NOMO-1 treated with DMSO at 0.1 percent for 48 hours (cell line): ENCODE measurements at regions not wholly inside any gene's neighbourhood (a gene's known extent, or its start where the extent isn't known, plus 50 kb on each side); places are given as distances from the start of the nearest gene placed in this dataset.

Experiments
- DNase-seq: peaks from one replicate; lab custom pipeline; 2025; ENCODE audit not compliant: unreplicated experiment; lab: John Stamatoyannopoulos, UW

DNA sequence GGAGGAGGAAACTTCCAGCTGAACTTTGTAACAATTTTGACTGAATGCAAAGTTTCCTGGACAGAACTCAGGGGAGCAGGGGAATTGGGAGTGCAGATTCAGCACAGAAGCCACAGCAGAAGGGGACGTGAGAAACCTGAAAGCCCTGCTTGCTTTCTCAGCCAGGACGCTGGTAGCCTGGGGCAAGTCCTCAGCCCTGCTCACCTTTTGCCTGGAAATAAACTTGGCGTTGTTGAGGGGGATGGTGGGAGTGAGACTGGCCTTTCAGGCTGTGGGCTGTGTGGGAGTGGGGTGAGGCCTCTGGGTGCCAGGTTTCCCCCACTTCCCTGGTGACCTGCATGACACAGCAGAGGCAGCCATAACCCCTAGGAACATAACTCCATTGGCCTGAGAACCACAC is 238.1 kb upstream of the HS3ST5 start:
- DNase-seq, result no peak

DNA sequence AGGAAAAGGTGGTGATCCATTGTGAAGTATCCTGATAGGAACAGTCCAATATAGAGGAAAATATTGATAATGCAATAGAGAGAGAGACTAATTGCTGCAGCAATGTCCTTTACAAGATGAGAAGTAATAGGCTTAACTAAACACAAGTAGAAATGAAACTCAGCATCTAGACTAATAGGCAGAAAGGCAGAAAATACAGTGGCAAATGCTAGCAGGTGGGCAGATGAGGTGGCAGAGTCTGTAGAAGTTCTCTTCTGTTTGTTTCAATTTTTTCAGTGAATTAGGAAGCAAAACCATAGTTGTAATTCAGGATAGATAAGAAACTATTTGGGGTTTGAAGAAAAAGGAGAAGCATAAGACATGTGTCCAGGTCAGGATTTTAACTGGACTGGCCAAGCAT is 236.7 kb upstream of the HS3ST5 start:
- DNase-seq, result no peak

DNA sequence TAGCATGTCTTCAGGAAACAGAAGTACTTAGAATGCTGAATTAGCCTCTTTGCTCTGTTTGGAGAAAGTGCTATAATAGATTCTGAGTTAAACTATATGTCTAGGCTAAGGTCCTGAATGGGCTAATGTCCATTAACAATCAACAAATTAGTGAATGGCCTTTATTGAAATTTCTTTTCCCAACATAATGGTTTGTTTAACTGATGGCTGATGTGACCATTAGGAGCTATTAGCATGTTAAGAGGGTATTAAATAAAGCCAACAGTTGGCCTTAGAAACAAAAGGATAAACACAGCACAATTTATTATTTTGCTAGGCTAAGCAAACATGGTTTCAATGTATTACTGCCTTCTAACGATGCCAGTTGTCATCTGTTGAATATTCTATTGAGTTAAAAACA is 234.3 kb upstream of the HS3ST5 start:
- no peak for DNase-seq

DNA sequence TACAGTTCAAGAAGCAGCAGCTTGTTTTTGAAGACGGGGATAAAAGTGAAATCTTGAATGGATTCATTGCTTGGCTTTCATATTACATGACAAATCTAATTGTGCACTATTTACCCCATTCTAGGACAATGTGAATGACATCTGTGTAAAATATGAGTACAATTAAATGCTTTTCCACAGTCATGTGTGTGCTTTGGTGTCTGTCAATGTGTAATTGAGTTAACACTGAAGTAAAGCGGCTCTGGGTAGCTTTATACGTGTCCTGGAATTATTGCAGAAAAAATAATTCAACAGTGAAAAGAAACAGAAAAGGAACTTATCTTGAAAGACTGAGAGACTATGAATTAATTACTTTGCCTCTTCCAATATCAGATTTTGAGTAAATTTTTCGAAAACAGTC is 233.5 kb upstream of the HS3ST5 start:
- no peak for DNase-seq

DNA sequence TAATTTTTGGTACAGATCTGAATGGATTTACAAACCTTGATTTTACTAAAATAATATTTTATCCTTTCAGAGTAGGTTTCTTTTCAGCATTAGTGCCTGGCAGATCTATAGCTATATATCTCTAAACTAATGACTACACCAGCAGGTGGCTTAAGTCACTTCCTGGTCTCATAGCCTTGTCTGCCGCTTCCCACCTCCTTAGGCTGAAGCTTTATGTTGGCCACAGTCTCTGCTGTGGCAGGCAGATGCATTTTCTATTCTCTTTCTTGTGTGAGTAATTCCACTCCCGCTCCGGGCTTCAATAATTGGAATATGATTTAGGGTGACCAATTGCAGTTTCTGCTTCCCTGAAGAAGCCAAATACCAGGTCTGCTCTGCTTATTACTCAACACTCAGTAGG is 226.8 kb upstream of the HS3ST5 start:
- no peak for DNase-seq

DNA sequence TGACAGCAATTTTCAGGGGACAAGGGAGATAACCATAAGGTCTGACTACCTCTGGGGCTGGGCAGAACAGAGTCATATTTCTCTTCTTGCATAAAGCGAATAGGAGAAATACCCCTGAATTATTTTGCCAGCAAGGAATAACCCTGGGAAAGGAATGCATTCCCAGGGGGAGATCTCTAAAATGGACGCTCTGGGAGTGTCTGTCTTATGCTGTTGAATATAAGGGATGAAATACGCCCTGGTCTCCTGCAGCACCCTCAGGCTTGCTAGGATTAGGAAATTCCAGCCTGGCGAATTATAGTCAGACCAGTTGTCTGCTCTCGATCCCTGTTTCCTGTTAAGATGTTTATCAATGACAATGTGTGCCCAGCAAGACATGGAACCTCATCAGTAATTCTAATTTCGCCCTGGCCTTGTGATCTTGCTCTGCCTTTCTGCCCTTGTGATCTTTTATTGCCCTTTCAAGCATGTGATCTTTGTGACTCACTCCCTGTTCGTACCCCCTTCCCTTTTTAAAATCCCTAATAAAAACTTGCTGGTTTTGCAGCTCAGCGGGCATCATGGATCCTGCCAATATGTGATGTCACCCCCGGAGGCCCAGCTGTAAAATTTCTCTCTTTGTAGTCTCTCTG is 221.6 kb upstream of the HS3ST5 start:
- DNase-seq, result no peak

DNA sequence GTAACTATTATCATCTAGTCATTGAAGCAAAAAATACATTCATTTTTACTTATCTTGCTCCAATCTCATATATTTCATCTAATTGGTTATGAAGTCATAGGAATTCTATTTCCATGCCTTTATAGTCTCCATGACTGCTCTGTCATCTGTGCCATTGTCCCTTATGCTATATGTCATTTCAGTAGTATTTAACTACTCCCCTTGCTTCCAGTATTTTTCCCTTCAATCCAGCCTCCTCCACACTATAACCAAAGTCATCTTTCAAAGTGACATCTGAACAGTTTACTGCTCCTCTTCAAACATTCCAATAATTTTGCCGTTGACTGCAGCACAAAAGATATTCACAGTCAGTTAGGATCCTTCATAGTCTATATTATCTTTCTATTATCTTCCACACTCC is 216.6 kb upstream of the HS3ST5 start:
- no peak for DNase-seq

DNA sequence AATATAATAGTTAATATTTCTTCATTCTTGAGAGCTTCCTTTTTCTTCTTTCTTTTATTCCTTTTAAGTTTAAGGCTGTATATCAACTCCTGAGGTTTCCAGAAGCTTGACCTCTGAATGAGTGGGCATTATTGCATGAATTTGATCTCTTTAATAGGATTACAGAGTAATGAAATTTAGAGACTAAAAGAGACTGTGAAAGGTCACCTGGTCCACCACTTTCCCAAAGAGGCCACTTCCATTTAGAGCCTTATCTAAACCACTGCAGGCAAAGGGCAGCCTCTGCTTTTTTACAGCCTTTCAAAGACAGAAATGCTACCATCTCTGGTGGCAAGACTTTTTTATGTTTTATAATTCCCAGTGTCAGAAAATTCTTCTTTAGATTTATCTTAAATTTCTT is 215.3 kb upstream of the HS3ST5 start:
- DNase-seq, result no peak

DNA sequence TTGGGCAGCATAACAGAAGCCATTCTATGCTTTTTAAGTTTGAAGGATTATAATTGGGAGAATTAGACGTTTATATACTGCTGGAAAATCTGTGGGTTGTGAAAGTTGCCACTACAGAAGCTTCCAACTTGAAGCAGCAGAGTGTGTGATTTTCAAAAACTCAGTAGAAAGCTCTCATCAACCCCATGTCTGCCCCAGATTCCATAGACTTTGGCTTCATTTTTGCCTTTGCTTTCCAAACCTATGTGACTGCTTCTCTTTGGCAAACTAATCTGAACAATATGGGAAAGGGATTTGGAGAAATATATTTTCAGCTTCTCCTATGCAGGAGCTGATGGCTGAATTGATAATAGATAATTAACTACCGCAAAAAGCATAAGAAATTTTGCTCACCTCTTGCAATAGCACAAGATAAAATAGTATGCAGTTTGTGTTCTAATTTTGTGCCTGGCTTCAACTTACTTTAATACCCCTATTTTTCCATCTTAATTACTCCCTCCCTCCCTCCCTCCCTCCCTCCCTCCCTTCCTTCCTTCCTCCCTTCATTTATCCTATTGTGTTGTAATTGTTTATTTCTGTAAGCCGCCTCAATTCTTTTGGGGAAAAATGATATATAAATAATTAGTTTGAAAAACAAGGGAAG is 214.1 kb upstream of the HS3ST5 start:
- DNase-seq, result no peak

DNA sequence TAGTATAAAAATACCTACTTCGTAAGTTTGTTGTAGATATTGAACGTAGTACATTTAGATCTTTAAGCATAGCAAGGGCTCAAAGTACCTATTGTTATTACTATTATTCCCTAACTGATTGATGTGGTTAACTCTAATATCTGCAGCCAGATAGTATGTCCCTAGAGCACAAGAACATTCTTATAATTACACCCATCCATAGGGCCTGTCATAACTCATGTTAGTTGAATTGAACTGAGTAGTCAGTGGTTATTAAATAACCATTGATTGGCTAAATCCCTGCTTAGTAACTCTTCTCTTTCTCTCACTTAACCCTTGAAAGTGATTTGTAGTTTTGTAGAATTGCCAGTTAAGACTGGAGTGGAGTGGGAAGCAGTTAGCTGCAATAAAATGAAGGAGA is 207.5 kb upstream of the HS3ST5 start:
- DNase-seq, result no peak

DNA sequence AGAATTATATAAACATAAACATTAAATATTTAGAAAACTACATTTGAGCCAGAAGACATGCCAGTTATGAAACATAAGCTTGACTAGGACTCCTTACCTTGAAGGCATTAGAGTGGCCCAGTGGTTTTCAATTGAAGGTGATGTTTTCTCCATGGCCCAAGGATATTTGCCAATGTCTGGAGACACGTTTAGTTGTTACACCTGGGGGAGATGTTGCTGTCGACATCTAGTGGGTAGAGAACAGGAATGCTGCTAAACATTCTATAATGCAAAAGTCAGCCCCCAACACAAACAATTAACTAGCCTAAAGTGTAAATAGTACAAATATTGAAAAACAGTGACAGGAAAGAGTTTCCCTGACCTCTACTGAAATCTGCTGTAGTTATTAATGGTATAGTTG is 200.9 kb upstream of the HS3ST5 start:
- DNase-seq, result no peak

DNA sequence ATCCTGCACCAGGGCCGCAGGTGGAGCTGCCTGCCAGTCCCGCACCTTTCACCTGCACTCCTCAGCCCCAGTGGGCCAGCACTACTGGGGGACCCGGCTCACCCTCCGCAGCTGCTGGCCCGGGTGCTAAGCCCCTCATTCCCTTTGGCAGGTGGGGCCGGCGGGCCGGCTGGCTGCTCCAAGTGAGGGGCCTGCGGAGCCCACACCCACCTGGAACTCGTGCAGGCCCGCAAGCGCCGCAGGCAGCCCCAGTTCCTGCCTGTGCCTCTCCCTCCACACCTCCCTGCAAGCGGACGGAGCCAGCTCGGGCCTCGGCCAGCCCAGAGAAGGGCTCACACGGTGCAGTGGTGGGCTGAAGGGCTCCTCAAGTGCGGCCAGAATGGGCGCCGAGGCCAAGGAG is 199.0 kb upstream of the HS3ST5 start:
- no peak for DNase-seq

DNA sequence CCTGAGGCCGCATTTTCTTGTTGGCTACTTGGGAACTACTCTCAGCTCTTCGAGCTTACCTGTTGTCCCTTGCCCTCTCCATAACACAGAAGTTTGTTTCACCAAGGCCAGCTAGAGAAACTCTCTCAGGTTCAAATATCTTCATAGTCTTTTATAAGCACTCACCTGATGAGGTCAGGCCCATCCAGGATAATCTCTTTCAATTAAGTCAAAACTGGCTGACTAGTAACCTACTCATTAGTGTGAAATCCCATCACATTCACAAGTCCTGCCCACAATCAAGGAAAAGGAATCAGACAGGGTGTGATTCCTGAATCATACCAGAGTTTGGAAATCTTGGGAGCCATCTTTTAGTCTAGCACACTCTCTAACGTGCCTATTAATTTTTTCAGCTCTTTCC is 195.2 kb upstream of the HS3ST5 start:
- no peak for DNase-seq

DNA sequence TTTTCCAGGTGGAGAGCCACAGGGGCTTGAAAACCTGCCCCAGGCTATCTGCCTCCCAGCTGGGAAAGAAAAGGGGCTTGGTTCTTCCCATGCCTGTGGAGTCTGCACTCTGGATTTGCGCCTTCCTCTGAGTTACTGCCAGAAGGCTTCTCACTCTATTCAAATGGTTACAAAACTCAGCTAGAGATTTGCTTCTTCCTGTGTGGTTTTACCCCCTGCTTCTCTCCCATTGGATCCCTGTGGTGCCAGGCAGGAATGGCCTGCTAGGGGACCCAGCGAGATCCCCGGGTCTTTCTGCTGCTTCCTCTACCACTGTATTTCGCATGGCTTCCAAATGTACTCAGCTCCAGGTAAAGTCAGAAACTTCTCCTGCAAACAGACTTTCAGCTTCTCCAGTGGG is 192.0 kb upstream of the HS3ST5 start:
- DNase-seq, result no peak

DNA sequence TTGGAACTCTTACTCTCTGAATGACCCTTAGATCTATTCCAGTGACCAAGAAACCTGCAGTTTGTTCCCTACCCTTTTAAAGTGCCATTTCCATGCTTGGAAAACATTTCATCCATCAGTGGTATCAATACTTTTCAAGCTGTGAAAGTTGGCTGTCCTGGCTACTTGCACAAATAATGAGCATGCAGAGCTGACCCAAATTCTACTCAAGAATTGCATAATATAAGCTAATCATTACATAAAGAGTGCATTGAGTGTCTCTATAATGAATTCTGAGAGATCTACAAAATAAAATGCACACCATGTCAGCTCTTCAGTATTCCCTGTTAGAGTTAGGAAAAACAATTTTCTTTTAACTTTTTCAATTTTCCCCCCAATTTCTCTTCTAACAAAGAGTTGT is 181.3 kb upstream of the HS3ST5 start:
- no peak for DNase-seq

DNA sequence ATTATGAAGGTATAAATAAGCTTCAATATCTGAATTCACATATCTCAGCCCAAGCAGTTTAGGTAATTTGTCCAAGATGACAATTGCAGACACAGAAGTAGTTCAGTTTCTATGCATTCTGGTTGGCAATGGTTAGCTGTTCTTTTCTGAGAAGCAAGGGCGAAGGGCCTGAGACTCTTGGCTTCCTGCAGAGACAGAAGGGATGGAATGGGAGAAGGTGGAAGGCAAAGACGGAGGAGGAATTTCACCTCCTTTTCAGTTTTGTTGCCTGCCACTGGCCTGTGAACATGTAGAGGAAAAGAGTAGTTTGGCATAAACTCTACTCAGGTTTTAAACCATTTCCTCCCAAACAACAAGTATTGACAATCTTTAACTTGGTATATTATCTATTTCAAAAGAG is 180.7 kb upstream of the HS3ST5 start:
- DNase-seq, result no peak

DNA sequence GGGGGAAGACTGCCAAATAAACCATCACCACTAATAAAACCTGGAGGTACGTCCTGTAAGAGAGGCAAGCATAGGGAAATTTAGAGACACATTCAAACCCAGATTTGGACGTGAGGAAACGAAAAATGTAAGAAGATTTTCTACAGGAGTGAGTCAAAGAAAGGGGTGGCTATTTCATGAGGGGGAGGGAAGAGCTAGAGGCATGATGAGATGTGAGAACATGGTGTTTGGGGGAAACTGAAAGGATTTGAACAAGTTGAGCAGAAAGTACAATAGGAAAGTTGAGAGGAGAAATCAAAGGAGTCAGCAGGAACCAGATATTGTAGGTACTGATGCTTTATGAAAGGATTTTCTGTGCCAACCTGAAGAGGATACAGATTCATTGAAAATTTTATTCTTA is 179.1 kb upstream of the HS3ST5 start:
- DNase-seq, result no peak

DNA sequence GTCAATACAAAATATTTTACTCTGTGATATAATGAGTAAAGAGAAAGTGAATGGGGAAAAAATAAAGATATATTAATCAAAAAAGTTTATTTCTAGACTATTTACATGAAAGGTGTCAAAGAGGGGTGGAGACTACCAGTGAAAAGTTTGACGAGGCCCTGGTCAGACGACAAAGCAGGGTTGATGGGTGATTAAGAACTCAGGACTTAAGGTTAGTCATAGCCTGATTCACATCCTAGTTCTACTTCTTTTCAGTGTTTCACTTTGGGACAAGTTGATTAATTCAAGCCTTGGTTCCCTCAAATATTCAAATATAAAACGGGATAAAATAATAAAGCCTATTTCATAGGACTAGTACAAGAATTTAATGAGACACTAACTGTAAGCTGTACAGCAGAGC is 178.2 kb upstream of the HS3ST5 start:
- DNase-seq, result no peak

DNA sequence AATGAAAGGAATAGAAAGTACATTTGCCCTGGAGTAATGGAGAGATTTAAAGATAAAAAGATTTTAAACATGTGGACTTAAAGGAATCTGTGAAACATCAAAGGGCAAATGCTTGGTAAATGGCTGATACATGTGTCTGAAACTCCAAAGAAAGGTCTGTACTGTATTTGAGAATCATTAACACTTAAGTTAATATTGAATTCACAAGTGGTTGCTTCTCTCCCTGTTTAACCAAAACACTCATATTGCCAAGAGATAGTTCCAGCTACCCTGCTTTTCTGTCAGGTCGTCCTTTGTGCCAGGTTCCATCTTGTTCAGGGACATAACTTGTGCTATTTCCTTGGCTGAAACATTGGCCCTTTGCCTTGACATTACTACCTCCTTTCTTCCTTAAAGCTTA is 171.3 kb upstream of the HS3ST5 start:
- no peak for DNase-seq

DNA sequence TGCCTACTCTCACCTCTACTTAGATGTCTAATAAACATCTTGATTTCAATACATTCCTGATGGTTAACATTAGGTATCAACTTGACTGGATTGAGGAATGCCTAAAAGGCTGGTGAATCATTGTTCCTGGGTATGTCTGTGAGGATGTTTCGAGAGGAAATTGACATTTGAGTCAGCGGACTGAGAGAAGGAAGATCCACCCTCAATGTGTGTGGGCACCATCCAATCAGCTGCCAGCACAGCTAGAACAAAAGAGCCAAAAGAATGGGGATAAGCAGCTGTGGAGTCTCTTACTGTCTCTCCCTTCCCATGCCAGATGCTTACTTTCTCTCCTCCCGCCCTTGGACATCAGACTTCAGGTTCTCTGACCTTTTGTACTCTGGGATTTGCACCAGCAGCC is 128.6 kb upstream of the HS3ST5 start:
- DNase-seq, result no peak

DNA sequence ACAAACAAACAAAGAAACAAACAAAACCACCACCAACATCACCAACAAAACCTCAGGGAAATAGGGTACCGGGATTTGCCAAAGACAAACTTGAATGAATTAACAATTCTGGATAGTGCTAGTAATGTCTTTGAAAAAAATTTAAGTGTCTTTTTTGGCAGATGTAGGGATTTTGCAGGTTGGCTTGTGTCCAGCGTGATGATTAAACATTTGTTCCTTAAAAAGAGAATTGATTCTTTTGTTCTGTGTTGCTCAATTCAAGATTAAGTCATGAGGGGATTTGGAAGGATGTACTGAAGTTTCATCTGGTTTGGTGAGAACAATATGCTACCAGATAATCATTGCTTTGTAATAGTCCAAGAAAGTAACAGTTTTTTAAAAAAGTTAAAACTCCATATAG is 125.1 kb upstream of the HS3ST5 start:
- no peak for DNase-seq

DNA sequence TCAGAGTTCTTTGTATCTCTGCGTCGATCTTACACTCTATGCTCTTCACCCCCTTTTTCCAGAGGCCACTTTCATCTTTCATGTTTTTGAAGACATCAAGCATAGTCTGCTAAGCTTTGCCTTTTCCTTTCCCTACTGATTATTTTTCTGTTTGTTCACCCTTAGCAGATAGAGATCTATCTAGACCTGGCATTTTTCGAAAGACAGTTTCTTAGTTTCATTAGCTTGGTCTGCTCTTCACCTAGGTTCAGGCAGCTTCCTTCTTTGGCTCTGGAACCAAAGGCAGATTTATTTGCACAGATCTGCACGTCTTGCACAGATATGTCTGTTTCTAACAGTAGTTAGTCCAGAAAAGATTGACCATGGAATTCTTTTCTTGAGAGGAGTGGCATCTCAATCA is 122.7 kb upstream of the HS3ST5 start:
- no peak for DNase-seq

DNA sequence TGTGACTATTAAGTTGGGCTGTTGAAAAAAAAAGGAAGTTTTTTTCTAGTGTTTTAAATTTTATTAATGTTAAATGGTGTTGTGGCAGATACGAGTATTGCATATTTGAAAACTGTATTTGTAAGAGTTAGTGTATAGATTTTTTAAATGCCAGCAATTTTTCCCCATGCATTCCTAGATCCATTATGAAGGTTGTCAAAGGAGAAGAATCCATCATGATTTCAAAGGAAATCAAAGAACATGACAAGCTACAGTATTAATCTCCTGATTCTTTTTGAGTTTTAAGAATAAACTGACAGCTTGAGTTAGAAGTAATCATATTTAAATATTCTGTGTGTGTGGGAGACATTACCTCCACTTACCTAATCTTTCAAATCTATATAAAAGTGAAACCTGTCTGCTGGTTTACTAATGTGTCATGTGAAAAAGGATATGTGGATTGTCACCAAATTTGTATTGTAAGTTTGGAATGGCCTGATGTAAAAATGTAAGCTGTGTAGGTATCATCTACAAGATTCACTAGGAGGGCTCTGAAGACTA is 111.0 kb upstream of the HS3ST5 start:
- no peak for DNase-seq
